ENCODE measurements at regions not wholly inside any gene's neighbourhood (a gene's known extent, or its start where the extent isn't known, plus 50 kb on each side); places are given as distances from the start of the nearest gene placed in this dataset.
A peak's percentile ranks its signal among the peaks of the same experiment; 100 is the strongest.

GRCh38 chr15:75131269-75131643 lies 70.4 kb upstream of the C15orf39 start:
- DNase-seq (ENCODE audit: low read depth, low spot score) = no peak

- DNase-seq (ENCODE audit: low read depth, low spot score) = no peak
These were observed 66.9 kb upstream of the C15orf39 start for GRCh38 chr15:75134748-75135147.

- DNase-seq (ENCODE audit: low read depth, low spot score) = no peak
These were observed 65.6 kb upstream of the C15orf39 start for GRCh38 chr15:75136118-75136517.

GRCh38 chr15:75136758-75137157 lies 64.9 kb upstream of the C15orf39 start:
- no peak for DNase-seq (ENCODE audit: low read depth, low spot score)

- peak; percentile 90 for DNase-seq (ENCODE audit: low read depth, low spot score)
These were observed 63.4 kb upstream of the C15orf39 start for GRCh38 chr15:75138016-75138999.

- DNase-seq (ENCODE audit: low read depth, low spot score) = no peak
These were observed 61.4 kb upstream of the C15orf39 start for GRCh38 chr15:75140080-75140879.

GRCh38 chr15:75142499-75142898 lies 59.2 kb upstream of the C15orf39 start:
- no peak for DNase-seq (ENCODE audit: low read depth, low spot score)

GRCh38 chr15:75143738-75144334 lies 57.8 kb upstream of the C15orf39 start:
- DNase-seq (ENCODE audit: low read depth, low spot score) = no peak

- no peak for DNase-seq (ENCODE audit: low read depth, low spot score)
These were observed 56.4 kb upstream of the C15orf39 start for GRCh38 chr15:75145027-75145841.

GRCh38 chr15:75148280-75148679 lies 53.4 kb upstream of the C15orf39 start:
- DNase-seq (ENCODE audit: low read depth, low spot score) = no peak

- no peak for DNase-seq (ENCODE audit: low read depth, low spot score)
These were observed 51.6 kb upstream of the C15orf39 start for GRCh38 chr15:75149867-75150709.

GRCh38 chr15:75151214-75152128 lies 50.2 kb upstream of the C15orf39 start:
- DNase-seq (ENCODE audit: low read depth, low spot score) = no peak
